ENCODE measurements at regions not wholly inside any gene's neighbourhood (a gene's known extent, or its start where the extent isn't known, plus 50 kb on each side); places are given as distances from the start of the nearest gene placed in this dataset.

GRCh38 chr10:7101451-7101850 lies 309.4 kb downstream of the SFMBT2 start:
- no peak for DNase-seq (ENCODE audit: extremely low read depth in 1 of 4, low spot score in 3 of 4)
- H3K9ac ChIP-seq (ENCODE audit: insufficient read depth in 1 of 2, low read depth in 2 of 2, low read length in 2 of 2) = no peak overlapping the region
- no peak overlapping the region for H2AFZ ChIP-seq (ENCODE audit: low read depth, low read length)
- no peak overlapping the region for H3K4me3 ChIP-seq
- WGBS (ENCODE audit: insufficient coverage, low coverage, missing lambda C conversion rate) = 28% methylated on average over 5 of the region's 5 CpGs
- H3K4me2 ChIP-seq (ENCODE audit: insufficient read depth, low read length) = no peak overlapping the region
- H3K79me2 ChIP-seq (ENCODE audit: control insufficient read depth, insufficient read depth, low read length) = no peaks in the 10 kb centered on the region
- CTCF ChIA-PET (ENCODE audit: low intra/inter-chr PET ratio) = no interaction called here
- peaks cover 0 to 4% of the 10 kb centered on the region in 2 experiments; a peak in 1 of 5 replicates for H3K27me3 ChIP-seq (ENCODE audit: control insufficient read depth in 2 of 2, insufficient read depth in 2 of 2, low read length in 2 of 2)
- in situ Hi-C loops (cut with MboI) (no loop called here), intact Hi-C loops (cut with micrococcal nuclease) (no loop called here)
- no peaks in the 10 kb centered on the region for H3K9me1 ChIP-seq (ENCODE audit: control insufficient read depth, insufficient read depth, low read length)
- no peak for ATAC-seq
- H3K27ac ChIP-seq (ENCODE audit: extremely low read depth, low read depth, low read length) = no peak overlapping the region
- H3K4me1 ChIP-seq (replicated peaks in 1 of 2; ENCODE audit: control insufficient read depth in 2 of 2, insufficient read depth in 2 of 2, low read length in 2 of 2) = no peaks in the 10 kb centered on the region; a peak in 1 of 5 replicates
- TF ChIP-seq ELF4 (CRISPR knock-in tag; IDR thresholded peaks at IDR 0.05) = no peak
- TF ChIP-seq CBFA2T3 (IDR thresholded peaks at IDR 0.05) = no peak
- no peak for TF ChIP-seq USF2 (CRISPR knock-in tag; IDR thresholded peaks at IDR 0.05)
- BruUV-seq (replicated peaks) = no TSS peak
- H3K36me3 ChIP-seq (ENCODE audit: control insufficient read depth, insufficient read depth, low read length) = no peaks in the 10 kb centered on the region
- no peaks in the 10 kb centered on the region for H4K20me1 ChIP-seq (replicated peaks; ENCODE audit: control insufficient read depth, insufficient read depth, low read length)
- no peak for FAIRE-seq
- H3K9me3 ChIP-seq (replicated peaks; ENCODE audit: control insufficient read depth, insufficient read depth, low read depth, low read length) = no peaks in the 10 kb centered on the region
- POLR2A ChIA-PET = interaction anchor here (0.8 to 1.8 kb wide), 2 partner anchors 20 to 181 kb away, joined by 4 to 6 read pairs; no protein-coding TSS in a partner anchor

- POLR2A ChIA-PET = no interaction called here
These were observed 310.7 kb downstream of the SFMBT2 start for GRCh38 chr10:7100032-7100702.

More at GRCh38 chr10:7100032-7100702, 310.7 kb downstream of the SFMBT2 start:
- H3K9me3 ChIP-seq (replicated peaks; ENCODE audit: control insufficient read depth, insufficient read depth, low read depth, low read length) = no peaks in the 10 kb centered on the region
- ATAC-seq (no peak), DNase-seq (ENCODE audit: extremely low read depth in 1 of 4, low spot score in 3 of 4) (no peak), FAIRE-seq (no peak)
- peaks cover 0 to 4% of the 10 kb centered on the region in 2 experiments; a peak in 1 of 5 replicates for H3K27me3 ChIP-seq (ENCODE audit: control insufficient read depth in 2 of 2, insufficient read depth in 2 of 2, low read length in 2 of 2)
- H3K9ac ChIP-seq (ENCODE audit: insufficient read depth in 1 of 2, low read depth in 2 of 2, low read length in 2 of 2) = no peak overlapping the region
- no TSS peak for BruUV-seq (replicated peaks)
- H3K4me2 ChIP-seq (ENCODE audit: insufficient read depth, low read length) = no peak overlapping the region
- no peaks in the 10 kb centered on the region for H3K79me2 ChIP-seq (ENCODE audit: control insufficient read depth, insufficient read depth, low read length)
- no peaks in the 10 kb centered on the region for H3K36me3 ChIP-seq (ENCODE audit: control insufficient read depth, insufficient read depth, low read length)
- in situ Hi-C loops (cut with MboI) (no loop called here), intact Hi-C loops (cut with micrococcal nuclease) (no loop called here)
- no peak overlapping the region for H3K27ac ChIP-seq (ENCODE audit: extremely low read depth, low read depth, low read length)
- WGBS (ENCODE audit: insufficient coverage, low coverage, missing lambda C conversion rate) = 24% methylated on average over 8 of the region's 8 CpGs
- CTCF ChIA-PET (ENCODE audit: low intra/inter-chr PET ratio) = no interaction called here
- no peak overlapping the region for H3K4me3 ChIP-seq
- no peaks in the 10 kb centered on the region; a peak in 1 of 5 replicates for H3K4me1 ChIP-seq (replicated peaks in 1 of 2; ENCODE audit: control insufficient read depth in 2 of 2, insufficient read depth in 2 of 2, low read length in 2 of 2)
- H3K9me1 ChIP-seq (ENCODE audit: control insufficient read depth, insufficient read depth, low read length) = no peaks in the 10 kb centered on the region
- TF ChIP-seq ZNF165 (CRISPR knock-in tag; IDR thresholded peaks at IDR 0.05; ENCODE audit: borderline replicate concordance) (no peak), RAD21 (CRISPR knock-in tag; conservative IDR thresholded peaks at IDR 0.05 in 1 of 2, IDR thresholded peaks at IDR 0.05 in 1 of 2) (no peak), ZNF175 (CRISPR knock-in tag; IDR thresholded peaks at IDR 0.05; ENCODE audit: low read depth) (no peak), DDX20 (tag; IDR thresholded peaks at IDR 0.05; ENCODE audit: low read depth) (no peak), ZNF253 (CRISPR knock-in tag; conservative IDR thresholded peaks at IDR 0.05) (no peak), PPARD (CRISPR knock-in tag; IDR thresholded peaks at IDR 0.05) (no peak), ZNF316 (IDR thresholded peaks at IDR 0.05) (no peak), NR3C1 (CRISPR knock-in tag; IDR thresholded peaks at IDR 0.05) (no peak), HEY1 (CRISPR knock-in tag; IDR thresholded peaks at IDR 0.05; ENCODE audit: borderline replicate concordance) (no peak), TARDBP (IDR thresholded peaks at IDR 0.05) (no peak), ZNF780A (CRISPR knock-in tag; IDR thresholded peaks at IDR 0.05) (no peak), MCM2 (IDR thresholded peaks at IDR 0.05; ENCODE audit: low read depth) (no peak)
- H2AFZ ChIP-seq (ENCODE audit: low read depth, low read length) = no peak overlapping the region
- H4K20me1 ChIP-seq (replicated peaks; ENCODE audit: control insufficient read depth, insufficient read depth, low read length) = no peaks in the 10 kb centered on the region
